ENCODE measurements at regions not wholly inside any gene's neighbourhood (a gene's known extent, or its start where the extent isn't known, plus 50 kb on each side); places are given as distances from the start of the nearest gene placed in this dataset.

DNA sequence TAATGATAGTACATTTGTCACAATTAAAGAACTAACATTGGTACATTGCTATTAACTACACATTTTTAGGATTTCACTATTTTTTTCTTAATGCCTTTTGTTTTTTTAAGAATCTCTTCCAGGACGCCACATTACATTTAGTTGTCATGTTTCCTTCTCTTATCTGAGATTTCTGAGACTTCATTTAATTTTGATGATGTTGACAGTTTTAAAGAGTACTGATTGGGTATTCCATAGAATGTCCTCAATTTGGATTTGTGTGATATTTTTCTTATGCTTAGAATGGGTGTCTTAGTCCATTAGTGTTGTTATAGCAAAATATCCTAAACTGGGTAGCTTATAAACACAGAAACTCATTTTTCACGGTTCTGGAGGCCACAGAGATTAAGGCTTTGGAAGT is 1095.5 kb upstream of the LCORL start:
- no peaks in the 10 kb centered on the region for H3K36me3 ChIP-seq
- ATAC-seq (ENCODE audit: insufficient number of reproducible peaks, low FRiP score, low read depth) (no peak), DNase-seq (ENCODE audit: low spot score) (no peak)
- H3K27me3 ChIP-seq (replicated peaks; ENCODE audit: insufficient read depth), result no peaks in the 10 kb centered on the region
- no peaks in the 10 kb centered on the region for H3K4me1 ChIP-seq (ENCODE audit: control insufficient read depth in 1 of 2, low read depth in 2 of 2)
- H3K9me3 ChIP-seq, result no peaks in the 10 kb centered on the region
- H3K27ac ChIP-seq, result no peak overlapping the region
- H3K4me3 ChIP-seq, result no peak overlapping the region
- no peak for TF ChIP-seq CTCF (IDR thresholded peaks at IDR 0.05)

DNA sequence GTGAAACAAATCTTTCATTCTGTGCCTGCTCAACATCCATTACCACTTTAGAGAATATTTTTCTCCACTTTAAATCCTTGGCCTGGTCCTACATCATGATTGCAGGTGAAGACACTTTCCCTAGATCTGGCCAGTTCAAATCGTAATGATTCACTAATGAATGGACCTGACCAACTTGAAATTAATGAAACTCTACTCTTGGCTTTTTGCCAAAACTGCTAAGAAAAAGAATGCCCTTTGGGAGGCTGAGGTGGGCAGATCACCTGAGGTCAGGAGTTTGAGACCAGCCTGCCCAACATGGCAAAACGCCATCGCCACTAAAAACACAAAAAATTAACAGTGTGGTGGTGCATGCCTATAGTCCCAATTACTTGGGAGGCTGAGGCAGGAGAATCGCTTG is 1082.6 kb upstream of the LCORL start:
- no peaks in the 10 kb centered on the region for H3K27me3 ChIP-seq (replicated peaks; ENCODE audit: insufficient read depth)
- no peaks in the 10 kb centered on the region for H3K9me3 ChIP-seq
- H3K4me1 ChIP-seq (ENCODE audit: control insufficient read depth in 1 of 2, low read depth in 2 of 2), result no peaks in the 10 kb centered on the region
- no peak overlapping the region for H3K4me3 ChIP-seq
- no peak for ATAC-seq (ENCODE audit: insufficient number of reproducible peaks, low FRiP score, low read depth)
- no peak overlapping the region for H3K27ac ChIP-seq
- DNase-seq (ENCODE audit: low spot score), result no peak
- no peak for TF ChIP-seq CTCF (IDR thresholded peaks at IDR 0.05)
- H3K36me3 ChIP-seq, result no peaks in the 10 kb centered on the region

- ATAC-seq (ENCODE audit: insufficient number of reproducible peaks, low FRiP score, low read depth) (no peak), DNase-seq (ENCODE audit: low spot score) (no peak)
- Histone ChIP-seq H3K27ac (no peak overlapping the region), H3K9me3 (no peaks in the 10 kb centered on the region), H3K36me3 (no peaks in the 10 kb centered on the region), H3K4me1 (ENCODE audit: control insufficient read depth in 1 of 2, low read depth in 2 of 2) (no peaks in the 10 kb centered on the region), H3K4me3 (no peak overlapping the region), H3K27me3 (replicated peaks; ENCODE audit: insufficient read depth) (no peaks in the 10 kb centered on the region)
- no peak for TF ChIP-seq CTCF (IDR thresholded peaks at IDR 0.05)
Observed at GRCh38 chr4:19095491-19096046, 1074.0 kb upstream of the LCORL start.

GRCh38 chr4:19093951-19094350 is 1072.4 kb upstream of the LCORL start:
- Histone ChIP-seq H3K27me3 (replicated peaks; ENCODE audit: insufficient read depth) (no peaks in the 10 kb centered on the region), H3K27ac (no peak overlapping the region), H3K9me3 (no peaks in the 10 kb centered on the region), H3K36me3 (no peaks in the 10 kb centered on the region), H3K4me1 (ENCODE audit: control insufficient read depth in 1 of 2, low read depth in 2 of 2) (no peaks in the 10 kb centered on the region), H3K4me3 (no peak overlapping the region)
- no peak for TF ChIP-seq CTCF (IDR thresholded peaks at IDR 0.05)
- ATAC-seq (ENCODE audit: insufficient number of reproducible peaks, low FRiP score, low read depth) (no peak), DNase-seq (ENCODE audit: low spot score) (no peak)

DNA sequence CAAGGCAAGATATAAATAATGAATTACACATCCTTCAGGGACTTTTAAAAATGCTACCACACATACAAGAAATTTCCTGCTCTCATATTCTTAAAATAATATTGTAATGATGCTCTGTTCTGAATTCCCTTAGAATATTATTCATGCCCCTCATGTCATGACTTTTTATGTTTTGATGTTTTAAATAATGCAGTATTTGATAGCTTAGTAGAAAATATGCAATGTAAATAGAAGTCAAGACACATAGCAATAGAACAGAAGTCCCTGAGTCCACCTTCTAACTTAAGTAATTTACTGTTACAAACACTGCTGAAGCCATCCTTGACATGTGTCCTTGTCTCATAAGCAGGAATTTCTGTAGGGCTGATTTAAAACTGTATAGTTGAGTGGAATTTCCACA is 1071.2 kb upstream of the LCORL start:
- DNase-seq (ENCODE audit: low spot score) (no peak), ATAC-seq (ENCODE audit: insufficient number of reproducible peaks, low FRiP score, low read depth) (no peak)
- Histone ChIP-seq H3K27ac (no peak overlapping the region), H3K27me3 (replicated peaks; ENCODE audit: insufficient read depth) (no peaks in the 10 kb centered on the region), H3K36me3 (no peaks in the 10 kb centered on the region), H3K4me3 (no peak overlapping the region), H3K9me3 (no peaks in the 10 kb centered on the region), H3K4me1 (ENCODE audit: control insufficient read depth in 1 of 2, low read depth in 2 of 2) (no peaks in the 10 kb centered on the region)
- no peak for TF ChIP-seq CTCF (IDR thresholded peaks at IDR 0.05)
